ENCODE measurements at regions not wholly inside any gene's neighbourhood (a gene's known extent, or its start where the extent isn't known, plus 50 kb on each side); places are given as distances from the start of the nearest gene placed in this dataset.

- TF ChIP-seq ZNF644 (CRISPR knock-in tag; IDR thresholded peaks at IDR 0.05; ENCODE audit: low read depth) = no peak
- no peak for TF ChIP-seq ZNF782 (CRISPR knock-in tag; IDR thresholded peaks at IDR 0.05; ENCODE audit: borderline replicate concordance)
- TF ChIP-seq, protein P1, sequence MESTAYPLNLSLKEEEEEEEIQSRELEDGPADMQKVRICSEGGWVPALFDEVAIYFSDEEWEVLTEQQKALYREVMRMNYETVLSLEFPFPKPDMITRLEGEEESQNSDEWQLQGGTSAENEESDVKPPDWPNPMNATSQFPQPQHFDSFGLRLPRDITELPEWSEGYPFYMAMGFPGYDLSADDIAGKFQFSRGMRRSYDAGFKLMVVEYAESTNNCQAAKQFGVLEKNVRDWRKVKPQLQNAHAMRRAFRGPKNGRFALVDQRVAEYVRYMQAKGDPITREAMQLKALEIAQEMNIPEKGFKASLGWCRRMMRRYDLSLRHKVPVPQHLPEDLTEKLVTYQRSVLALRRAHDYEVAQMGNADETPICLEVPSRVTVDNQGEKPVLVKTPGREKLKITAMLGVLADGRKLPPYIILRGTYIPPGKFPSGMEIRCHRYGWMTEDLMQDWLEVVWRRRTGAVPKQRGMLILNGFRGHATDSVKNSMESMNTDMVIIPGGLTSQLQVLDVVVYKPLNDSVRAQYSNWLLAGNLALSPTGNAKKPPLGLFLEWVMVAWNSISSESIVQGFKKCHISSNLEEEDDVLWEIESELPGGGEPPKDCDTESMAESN (CRISPR knock-in tag; conservative IDR thresholded peaks at IDR 0.05) = no peak
- TF ChIP-seq HNF4G (IDR thresholded peaks at IDR 0.05; ENCODE audit: borderline replicate concordance, low read depth, low read length) = no peak
- no peak for TF ChIP-seq HNF4G (CRISPR knock-in tag; IDR thresholded peaks at IDR 0.05; ENCODE audit: borderline replicate concordance, low read depth)
- TF ChIP-seq KDM6A (CRISPR knock-in tag; IDR thresholded peaks at IDR 0.05; ENCODE audit: low read depth) = no peak
- TF ChIP-seq POLR2AphosphoS5 (IDR thresholded peaks at IDR 0.05; ENCODE audit: low read depth, low read length) = no peak
- no peak for TF ChIP-seq ZFP82 (CRISPR knock-in tag; IDR thresholded peaks at IDR 0.05; ENCODE audit: borderline replicate concordance)
- TF ChIP-seq REPIN1 (CRISPR knock-in tag; IDR thresholded peaks at IDR 0.05; ENCODE audit: borderline replicate concordance, low read depth) = no peak
- H4K20me1 ChIP-seq (ENCODE audit: insufficient read depth, low read length) = no peaks in the 10 kb centered on the region
- H2AFZ ChIP-seq (ENCODE audit: low read length) = no peak overlapping the region
- peaks cover 15% of the 10 kb centered on the region for H3K4me1 ChIP-seq (ENCODE audit: insufficient read depth, low read length)
- no TSS peak for BruUV-seq (replicated peaks)
- CTCF ChIA-PET (ENCODE audit: low intra/inter-chr PET ratio, low total read pairs) = no interaction called here
- H3K9me3 ChIP-seq (ENCODE audit: low read length) = no peaks in the 10 kb centered on the region
- DNase-seq (ENCODE audit: low spot score) (no peak), ATAC-seq (no peak), FAIRE-seq (no peak)
- no peak overlapping the region for H3K4me2 ChIP-seq (ENCODE audit: low read depth, low read length)
- H3K27me3 ChIP-seq (ENCODE audit: control insufficient read depth in 1 of 2, insufficient read depth in 2 of 2, low read length in 2 of 2) = peaks cover 3 to 16% of the 10 kb centered on the region in 2 experiments; a peak in 3 of 5 replicates
- intact Hi-C loops (cut with micrococcal nuclease; ENCODE audit: unreplicated experiment) (no loop called here), in situ Hi-C loops (cut with HindIII; ENCODE audit: extremely low pct_ligation_motif_present, low pct_unique_long_range_greater_than_20kb) (no loop called here)
- 0% methylated on average over 1 of the region's 7 CpGs for WGBS (ENCODE audit: low lambda C conversion rate)
- H3K36me3 ChIP-seq (replicated peaks in 1 of 2; ENCODE audit: control insufficient read depth in 1 of 2, insufficient read depth in 2 of 2, low read length in 2 of 2) = no peaks in the 10 kb centered on the region
- H3K4me3 ChIP-seq (replicated peaks in 1 of 3; ENCODE audit: insufficient read depth in 1 of 3, low read depth in 2 of 3, low read length in 3 of 3) = no peak overlapping the region
- H3K79me2 ChIP-seq (ENCODE audit: insufficient read depth, low read length) = no peaks in the 10 kb centered on the region
- no peak overlapping the region for H3K27ac ChIP-seq (ENCODE audit: extremely low read length, insufficient read depth, low read length)
- no peak overlapping the region for H3K9ac ChIP-seq (ENCODE audit: insufficient read depth, low read depth, low read length)
- POLR2A ChIA-PET = no interaction called here
Observed at GRCh38 chr5:171619196-171619595, 166.4 kb upstream of the SMIM23 start.

All from HepG2 (cell line).